ENCODE measurements at regions not wholly inside any gene's neighbourhood (a gene's known extent, or its start where the extent isn't known, plus 50 kb on each side); places are given as distances from the start of the nearest gene placed in this dataset.

DNA sequence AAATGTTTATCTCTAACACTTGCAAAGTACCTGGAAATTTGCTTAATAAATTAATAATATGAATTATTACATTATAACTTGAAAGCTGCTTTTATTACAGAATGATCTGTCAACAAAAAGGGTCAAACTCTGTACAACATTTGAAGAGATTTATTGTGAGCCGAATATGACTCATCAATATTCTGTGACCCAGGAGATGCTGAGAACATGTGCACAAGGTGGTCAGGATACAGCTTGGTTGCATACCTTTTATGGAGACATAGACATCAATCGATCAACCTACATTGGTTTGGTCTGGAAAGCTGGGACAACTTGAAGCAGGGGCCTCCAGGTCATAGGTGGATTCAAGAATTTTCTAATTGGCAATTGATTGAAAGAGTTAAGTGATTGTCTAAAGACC lies 79.0 kb downstream of the RNASET2 start:
- TF ChIP-seq EP300 (IDR thresholded peaks at IDR 0.05): no peak
- TF ChIP-seq CTCF (IDR thresholded peaks at IDR 0.05): no peak
- no peak for TF ChIP-seq POLR2A (IDR thresholded peaks at IDR 0.05)

Data from tibial nerve (tissue), 4 donors.